AG04450 (cell line): ENCODE measurements at regions not wholly inside any gene's neighbourhood (a gene's known extent, or its start where the extent isn't known, plus 50 kb on each side); places are given as distances from the start of the nearest gene placed in this dataset.

Source experiments
- CTCF ChIA-PET: fragments of 300-600, 350-600 bp; formaldehyde crosslinking; extraction: SDS; loops from one replicate; lab custom pipeline; 2022; ENCODE audit warnings: antibody characterized with exemption, inconsistent platforms; lab: Charles Lee
- POLR2A ChIA-PET: fragments of 350-600 bp; formaldehyde crosslinking; extraction: SDS; loops from one replicate; lab custom pipeline; 2021; ENCODE audit warnings: antibody characterized with exemption, inconsistent platforms; lab: Yijun Ruan, JAX
- DNase-seq: peaks from one replicate; pipeline ENCODE4 v3.0.0-alpha.2; 2011; ENCODE audit warnings: low read depth, low spot score
- H3K27ac ChIP-seq: one replicate; pipeline ENCODE4 v1.5.1; 2012; ENCODE audit warnings: low read depth, low read length, control low read depth
- H3K27me3 ChIP-seq: one replicate; pipeline ENCODE4 v1.6.0; 2012; ENCODE audit warnings: low read length; ENCODE audit not compliant: control insufficient read depth, insufficient read depth
- H3K4me3 ChIP-seq: 2 replicates; pipeline ENCODE4 v1.5.1; 2011; ENCODE audit warnings: mild to moderate bottlenecking, low read depth, low read length, control low read depth
- H3K9me3 ChIP-seq: 2 replicates; pipeline ENCODE4 v1.5.1; 2012; ENCODE audit warnings: low read length; ENCODE audit not compliant: control insufficient read depth, insufficient read depth
- CTCF ChIP-seq: IDR thresholded peaks from 2 replicates; pipeline ENCODE4 v1.5.1; 2011; ENCODE audit warnings: low read depth, low read length, control low read depth, inconsistent platforms

- POLR2A ChIA-PET: no interaction called here
Measured at GRCh38 chr14:51515611-51516010, 136.1 kb upstream of the FRMD6 start.

GRCh38 chr14:51516706-51517395 is 134.9 kb upstream of the FRMD6 start:
- Histone ChIP-seq H3K27ac (no peak overlapping the region), H3K4me3 (no peak overlapping the region), H3K27me3 (no peaks in the 10 kb centered on the region), H3K9me3 (no peaks in the 10 kb centered on the region)
- DNase-seq: no peak
- ChIA-PET POLR2A (interaction anchor here (0.8 kb wide), 1 partner anchor 136 kb away, joined by 3 read pairs; no protein-coding TSS in a partner anchor), CTCF (interaction anchor here (1.1 to 2.2 kb wide), 2 partner anchors 9 to 233 kb away, joined by 3 to 6 read pairs; no protein-coding TSS in a partner anchor)
- no peak for TF ChIP-seq CTCF

More at GRCh38 chr14:51515611-51516010, 136.1 kb upstream of the FRMD6 start:
- CTCF ChIA-PET: interaction anchor here (2.2 kb wide), 1 partner anchor 232 kb away, joined by 6 read pairs; no protein-coding TSS in a partner anchor
- no peak for TF ChIP-seq CTCF
- no peaks in the 10 kb centered on the region for H3K27me3 ChIP-seq
- no peak overlapping the region for H3K4me3 ChIP-seq
- no peak for DNase-seq
- no peak overlapping the region for H3K27ac ChIP-seq
- H3K9me3 ChIP-seq: no peaks in the 10 kb centered on the region

- POLR2A ChIA-PET: no interaction called here
- no peak overlapping the region for H3K4me3 ChIP-seq
- H3K27ac ChIP-seq: no peak overlapping the region
- H3K27me3 ChIP-seq: no peaks in the 10 kb centered on the region
- no peak for TF ChIP-seq CTCF
- H3K9me3 ChIP-seq: no peaks in the 10 kb centered on the region
- CTCF ChIA-PET: no interaction called here
- DNase-seq: no peak
Measured at GRCh38 chr14:51518280-51518679, 133.4 kb upstream of the FRMD6 start.

- Histone ChIP-seq H3K4me3 (no peak overlapping the region), H3K27me3 (no peaks in the 10 kb centered on the region), H3K9me3 (no peaks in the 10 kb centered on the region), H3K27ac (no peak overlapping the region)
- CTCF ChIA-PET: no interaction called here
- no peak for TF ChIP-seq CTCF
- POLR2A ChIA-PET: no interaction called here
- DNase-seq: no peak
Measured at GRCh38 chr14:51518711-51519110, 133.0 kb upstream of the FRMD6 start.

- Histone ChIP-seq H3K9me3 (no peaks in the 10 kb centered on the region), H3K27me3 (no peaks in the 10 kb centered on the region), H3K4me3 (no peak overlapping the region), H3K27ac (no peak overlapping the region)
- ChIA-PET CTCF (no interaction called here), POLR2A (no interaction called here)
- no peak for TF ChIP-seq CTCF
- DNase-seq: no peak
Measured at GRCh38 chr14:51520087-51520486, 131.6 kb upstream of the FRMD6 start.
